ENCODE measurements at regions not wholly inside any gene's neighbourhood (a gene's known extent, or its start where the extent isn't known, plus 50 kb on each side); places are given as distances from the start of the nearest gene placed in this dataset.

- TF ChIP-seq POLR2A (IDR thresholded peaks at IDR 0.05) (no peak), CTCF (IDR thresholded peaks at IDR 0.05) (no peak)
Measured at GRCh38 chr2:41764131-41764530, 283.7 kb upstream of the PKDCC start.

Measured in esophagus squamous epithelium (tissue), 4 donors.